Caco-2 (cell line): ENCODE measurements at regions not wholly inside any gene's neighbourhood (a gene's known extent, or its start where the extent isn't known, plus 50 kb on each side); places are given as distances from the start of the nearest gene placed in this dataset.

ENCODE experiments used
- BruUV-seq: library from RNA; stranded (reverse); fragments of 400-500 nt; replicated peaks from 2 replicates; lab custom pipeline; 2021; lab: Mats Ljungman, UMichigan
- CTCF ChIA-PET: fragments of 300-600 bp; sonication (Branson Sonifier 250); formaldehyde crosslinking; loops from one replicate; lab custom pipeline; 2022; ENCODE audit warnings: antibody characterized with exemption; lab: Charles Lee
- POLR2A ChIA-PET: fragments of 300-600 bp; sonication (Branson Sonifier 250); formaldehyde crosslinking; loops from one replicate; lab custom pipeline; 2022; ENCODE audit warnings: antibody characterized with exemption; lab: Charles Lee
- DNase-seq, 2 experiments: peaks; one replicate each; pipeline versions ENCODE4 v3.0.0 to v3.0.0-alpha.2; 2020 to 2022
- H3K27me3 ChIP-seq: replicated peaks from 2 replicates; pipeline ENCODE4 v1.6.0; 2011; ENCODE audit warnings: low read length; ENCODE audit not compliant: control insufficient read depth, insufficient read depth
- H3K36me3 ChIP-seq: 2 replicates; pipeline ENCODE4 v1.5.1; 2011; ENCODE audit warnings: low read length; ENCODE audit not compliant: control insufficient read depth, insufficient read depth
- H3K4me1 ChIP-seq: fragments of 250-450 bp; sonication (Bioruptor Pico); 2 replicates; pipeline ENCODE4 v1.5.1; 2020; ENCODE audit warnings: mild to moderate bottlenecking
- H3K4me3 ChIP-seq: 2 replicates; pipeline ENCODE4 v1.5.1; 2011; ENCODE audit warnings: low read depth, mild to moderate bottlenecking, control low read depth, low read length
- H3K9me3 ChIP-seq: fragments of 250-450 bp; sonication (Bioruptor Pico); 2 replicates; pipeline ENCODE4 v1.5.1; 2020; ENCODE audit warnings: mild to moderate bottlenecking, moderate library complexity
- H3K27ac Mint-ChIP-seq: one replicate; pipeline ENCODE4 v1.8.0; 2022; ENCODE audit warnings: mixed read lengths; ENCODE audit not compliant: unreplicated experiment
- H3K27me3 Mint-ChIP-seq: one replicate; pipeline ENCODE4 v1.8.0; 2022; ENCODE audit warnings: mixed read lengths; ENCODE audit not compliant: insufficient read depth, unreplicated experiment
- H3K36me3 Mint-ChIP-seq: one replicate; pipeline ENCODE4 v1.8.0; 2022; ENCODE audit warnings: mild to moderate bottlenecking, mixed read lengths; ENCODE audit not compliant: insufficient read depth, unreplicated experiment
- H3K4me1 Mint-ChIP-seq: one replicate; pipeline ENCODE4 v1.8.0; 2022; ENCODE audit warnings: low read depth, mixed read lengths; ENCODE audit not compliant: unreplicated experiment
- H3K4me3 Mint-ChIP-seq: one replicate; pipeline ENCODE4 v1.8.0; 2022; ENCODE audit warnings: mild to moderate bottlenecking, moderate library complexity, mixed read lengths; ENCODE audit not compliant: unreplicated experiment
- H3K9me3 Mint-ChIP-seq: one replicate; pipeline ENCODE4 v1.8.0; 2022; ENCODE audit warnings: mixed read lengths; ENCODE audit not compliant: unreplicated experiment
- intact Hi-C: fragments of 100-400 bp; cut with micrococcal nuclease; formaldehyde crosslinking; loops from one replicate; pipeline ENCODE4 v1.10.0; 2022; ENCODE audit not compliant: unreplicated experiment
- TF ChIP-seq, protein P1 (sequence below), 2 experiments: fragments of 200-600 bp in 1 of 2; IDR thresholded peaks; 1 replicate in 1 of 2; 2 replicates in 1 of 2; pipeline versions ENCODE4 v1.5.1 to v1.8.0; 2011 to 2022; ENCODE audit warnings: antibody characterized with exemption in 1 of 2, control low read depth in 1 of 2, inconsistent platforms in 1 of 2, low read depth in 1 of 2, low read length in 1 of 2, mild to moderate bottlenecking in 1 of 2, moderate library complexity in 1 of 2; ENCODE audit not compliant: insufficient read depth in 1 of 2, severe bottlenecking in 1 of 2, unreplicated experiment in 1 of 2

DNA sequence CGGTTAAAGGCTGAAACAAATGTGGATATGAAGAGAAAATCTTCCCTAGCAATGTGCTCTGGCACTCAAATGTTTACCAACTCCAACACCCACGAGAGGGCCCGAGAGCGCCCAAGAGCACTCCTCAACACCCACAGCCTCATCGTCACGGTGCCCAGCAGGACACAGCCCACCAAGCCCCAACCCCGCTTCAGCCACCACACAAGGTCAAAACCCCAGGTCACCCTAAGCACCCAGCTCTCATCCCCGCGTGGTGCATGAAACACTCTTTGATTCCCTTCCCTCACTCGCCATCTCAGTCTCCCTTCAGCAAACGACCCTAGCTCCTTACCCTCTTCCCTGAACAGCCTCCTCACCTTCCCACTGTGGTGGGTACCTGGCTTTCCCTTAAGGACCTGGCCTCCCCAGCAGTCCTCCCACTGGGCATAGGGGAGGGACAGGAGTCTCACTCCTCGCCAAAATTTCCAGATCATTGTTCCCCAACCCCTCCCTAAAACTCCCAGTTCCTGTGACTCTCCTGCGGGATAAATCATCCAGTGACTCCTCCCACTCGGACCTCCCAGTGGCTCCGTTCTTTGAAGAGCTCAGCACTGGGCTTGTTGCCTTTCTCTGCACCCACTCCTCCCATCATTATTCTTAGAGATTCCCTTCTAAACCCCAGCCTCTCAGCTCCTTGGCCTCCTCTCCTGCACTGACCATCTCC, 170.4 kb upstream of the SYT6 start:
- no peaks in the 10 kb centered on the region for H3K27me3 ChIP-seq
- Mint-ChIP-seq H3K4me1 (no peaks in the 10 kb centered on the region), H3K36me3 (no peaks in the 10 kb centered on the region), H3K9me3 (no peaks in the 10 kb centered on the region), H3K27ac (no peak overlapping the region), H3K4me3 (no peak overlapping the region), H3K27me3 (no peaks in the 10 kb centered on the region)
- DNase-seq, result no peak
- H3K4me3 ChIP-seq, result no peak overlapping the region
- TF ChIP-seq, protein P1, sequence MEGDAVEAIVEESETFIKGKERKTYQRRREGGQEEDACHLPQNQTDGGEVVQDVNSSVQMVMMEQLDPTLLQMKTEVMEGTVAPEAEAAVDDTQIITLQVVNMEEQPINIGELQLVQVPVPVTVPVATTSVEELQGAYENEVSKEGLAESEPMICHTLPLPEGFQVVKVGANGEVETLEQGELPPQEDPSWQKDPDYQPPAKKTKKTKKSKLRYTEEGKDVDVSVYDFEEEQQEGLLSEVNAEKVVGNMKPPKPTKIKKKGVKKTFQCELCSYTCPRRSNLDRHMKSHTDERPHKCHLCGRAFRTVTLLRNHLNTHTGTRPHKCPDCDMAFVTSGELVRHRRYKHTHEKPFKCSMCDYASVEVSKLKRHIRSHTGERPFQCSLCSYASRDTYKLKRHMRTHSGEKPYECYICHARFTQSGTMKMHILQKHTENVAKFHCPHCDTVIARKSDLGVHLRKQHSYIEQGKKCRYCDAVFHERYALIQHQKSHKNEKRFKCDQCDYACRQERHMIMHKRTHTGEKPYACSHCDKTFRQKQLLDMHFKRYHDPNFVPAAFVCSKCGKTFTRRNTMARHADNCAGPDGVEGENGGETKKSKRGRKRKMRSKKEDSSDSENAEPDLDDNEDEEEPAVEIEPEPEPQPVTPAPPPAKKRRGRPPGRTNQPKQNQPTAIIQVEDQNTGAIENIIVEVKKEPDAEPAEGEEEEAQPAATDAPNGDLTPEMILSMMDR (IDR thresholded peaks at IDR 0.05; ENCODE audit: insufficient read depth in 1 of 2, low read depth in 1 of 2, low read length in 1 of 2, severe bottlenecking in 1 of 2, unreplicated experiment in 1 of 2), result no peak
- H3K36me3 ChIP-seq, result no peaks in the 10 kb centered on the region
- H3K9me3 ChIP-seq, result no peaks in the 10 kb centered on the region
- no TSS peak for BruUV-seq
- ChIA-PET CTCF (no interaction called here), POLR2A (no interaction called here)
- H3K4me1 ChIP-seq, result no peaks in the 10 kb centered on the region
- intact Hi-C loops, result no loop called here

DNA sequence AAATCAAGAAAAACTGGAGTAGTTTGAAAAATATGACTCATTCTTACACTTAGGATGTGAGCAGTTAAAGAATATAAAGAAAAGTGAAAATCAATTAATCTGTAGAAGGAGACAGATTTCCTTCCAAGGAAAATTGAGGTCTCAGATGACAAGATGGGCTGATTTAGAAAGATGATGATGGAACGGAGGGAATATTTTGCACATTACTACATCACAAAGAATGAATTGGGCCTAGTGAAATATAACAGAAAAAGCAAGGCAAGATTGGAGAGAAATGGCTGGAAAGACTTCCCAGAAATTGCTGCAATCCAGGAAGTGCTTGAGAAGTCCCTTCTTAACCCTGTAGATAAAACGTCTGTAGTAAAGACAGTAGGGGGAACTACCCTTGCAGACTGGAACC, 169.1 kb upstream of the SYT6 start:
- Histone ChIP-seq H3K4me3 (no peak overlapping the region), H3K4me1 (no peaks in the 10 kb centered on the region), H3K36me3 (no peaks in the 10 kb centered on the region), H3K9me3 (no peaks in the 10 kb centered on the region), H3K27me3 (no peaks in the 10 kb centered on the region)
- TF ChIP-seq, protein P1 (IDR thresholded peaks at IDR 0.05; ENCODE audit: insufficient read depth in 1 of 2, low read depth in 1 of 2, low read length in 1 of 2, severe bottlenecking in 1 of 2, unreplicated experiment in 1 of 2), result no peak
- H3K27me3 Mint-ChIP-seq, result no peaks in the 10 kb centered on the region
- no TSS peak for BruUV-seq
- ChIA-PET POLR2A (no interaction called here), CTCF (no interaction called here)
- DNase-seq, result no peak
- no peak overlapping the region for H3K27ac Mint-ChIP-seq
- intact Hi-C loops, result no loop called here
- no peaks in the 10 kb centered on the region for H3K36me3 Mint-ChIP-seq
- H3K4me1 Mint-ChIP-seq, result no peaks in the 10 kb centered on the region
- no peak overlapping the region for H3K4me3 Mint-ChIP-seq
- H3K9me3 Mint-ChIP-seq, result no peaks in the 10 kb centered on the region

DNA sequence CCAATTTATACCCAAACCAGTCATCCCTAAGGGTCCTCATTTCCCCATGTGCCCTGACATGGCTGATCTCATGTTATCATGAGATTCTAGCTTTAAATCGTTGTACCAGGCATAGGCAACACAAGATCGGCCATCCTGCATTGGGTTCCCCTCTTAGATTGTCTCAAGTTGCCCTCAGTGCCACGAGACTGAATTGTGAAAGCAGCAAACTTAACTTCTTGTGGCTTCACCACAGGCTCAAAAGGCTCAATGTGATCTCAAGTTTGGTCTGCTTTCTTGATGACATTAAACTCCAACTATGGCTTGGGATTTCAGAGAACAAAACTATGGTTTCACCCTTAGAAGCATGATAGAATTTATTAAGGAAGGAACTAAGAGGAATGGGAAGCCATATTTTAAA, 168.5 kb upstream of the SYT6 start:
- TF ChIP-seq, protein P1 (IDR thresholded peaks at IDR 0.05; ENCODE audit: insufficient read depth in 1 of 2, low read depth in 1 of 2, low read length in 1 of 2, severe bottlenecking in 1 of 2, unreplicated experiment in 1 of 2), result no peak
- H3K4me3 Mint-ChIP-seq, result no peak overlapping the region
- no peak overlapping the region for H3K4me3 ChIP-seq
- no peaks in the 10 kb centered on the region for H3K36me3 Mint-ChIP-seq
- ChIA-PET CTCF (no interaction called here), POLR2A (no interaction called here)
- no peak for DNase-seq
- intact Hi-C loops, result no loop called here
- H3K27ac Mint-ChIP-seq, result no peak overlapping the region
- H3K9me3 ChIP-seq, result no peaks in the 10 kb centered on the region
- H3K27me3 Mint-ChIP-seq, result no peaks in the 10 kb centered on the region
- no TSS peak for BruUV-seq
- no peaks in the 10 kb centered on the region for H3K4me1 ChIP-seq
- no peaks in the 10 kb centered on the region for H3K27me3 ChIP-seq
- no peaks in the 10 kb centered on the region for H3K9me3 Mint-ChIP-seq
- H3K4me1 Mint-ChIP-seq, result no peaks in the 10 kb centered on the region
- no peaks in the 10 kb centered on the region for H3K36me3 ChIP-seq
